ENCODE measurements at regions not wholly inside any gene's neighbourhood (a gene's known extent, or its start where the extent isn't known, plus 50 kb on each side); places are given as distances from the start of the nearest gene placed in this dataset.

DNA sequence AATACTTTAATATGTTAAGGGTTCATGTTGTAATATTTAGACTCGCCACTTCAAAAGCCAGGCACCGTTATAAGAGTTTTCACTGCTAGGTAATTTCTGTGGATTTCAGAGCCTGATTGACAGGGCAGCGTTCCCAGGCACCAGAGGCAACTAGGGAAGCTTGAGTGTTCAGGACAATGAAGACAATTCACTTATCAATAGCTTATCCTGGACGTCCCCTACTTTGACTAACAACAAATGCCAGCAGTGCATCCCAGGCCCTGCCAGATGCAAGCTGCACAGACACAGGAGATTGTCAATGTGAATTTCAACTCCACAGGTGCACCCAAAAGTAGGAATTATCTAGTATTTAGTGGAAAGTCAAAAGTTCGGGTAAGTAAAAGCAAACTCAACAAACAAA is 179.3 kb upstream of the GYPC start:
- no peak for TF ChIP-seq POLR2A (IDR thresholded peaks at IDR 0.05)
- TF ChIP-seq, protein P1, sequence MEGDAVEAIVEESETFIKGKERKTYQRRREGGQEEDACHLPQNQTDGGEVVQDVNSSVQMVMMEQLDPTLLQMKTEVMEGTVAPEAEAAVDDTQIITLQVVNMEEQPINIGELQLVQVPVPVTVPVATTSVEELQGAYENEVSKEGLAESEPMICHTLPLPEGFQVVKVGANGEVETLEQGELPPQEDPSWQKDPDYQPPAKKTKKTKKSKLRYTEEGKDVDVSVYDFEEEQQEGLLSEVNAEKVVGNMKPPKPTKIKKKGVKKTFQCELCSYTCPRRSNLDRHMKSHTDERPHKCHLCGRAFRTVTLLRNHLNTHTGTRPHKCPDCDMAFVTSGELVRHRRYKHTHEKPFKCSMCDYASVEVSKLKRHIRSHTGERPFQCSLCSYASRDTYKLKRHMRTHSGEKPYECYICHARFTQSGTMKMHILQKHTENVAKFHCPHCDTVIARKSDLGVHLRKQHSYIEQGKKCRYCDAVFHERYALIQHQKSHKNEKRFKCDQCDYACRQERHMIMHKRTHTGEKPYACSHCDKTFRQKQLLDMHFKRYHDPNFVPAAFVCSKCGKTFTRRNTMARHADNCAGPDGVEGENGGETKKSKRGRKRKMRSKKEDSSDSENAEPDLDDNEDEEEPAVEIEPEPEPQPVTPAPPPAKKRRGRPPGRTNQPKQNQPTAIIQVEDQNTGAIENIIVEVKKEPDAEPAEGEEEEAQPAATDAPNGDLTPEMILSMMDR (IDR thresholded peaks at IDR 0.05) = no peak
